SKM-1 (cell line): ENCODE measurements at regions not wholly inside any gene's neighbourhood (a gene's known extent, or its start where the extent isn't known, plus 50 kb on each side); places are given as distances from the start of the nearest gene placed in this dataset.

Source experiments
- DNase-seq: peaks from one replicate; lab custom pipeline; 2025; ENCODE audit not compliant: unreplicated experiment; lab: John Stamatoyannopoulos, UW

DNA sequence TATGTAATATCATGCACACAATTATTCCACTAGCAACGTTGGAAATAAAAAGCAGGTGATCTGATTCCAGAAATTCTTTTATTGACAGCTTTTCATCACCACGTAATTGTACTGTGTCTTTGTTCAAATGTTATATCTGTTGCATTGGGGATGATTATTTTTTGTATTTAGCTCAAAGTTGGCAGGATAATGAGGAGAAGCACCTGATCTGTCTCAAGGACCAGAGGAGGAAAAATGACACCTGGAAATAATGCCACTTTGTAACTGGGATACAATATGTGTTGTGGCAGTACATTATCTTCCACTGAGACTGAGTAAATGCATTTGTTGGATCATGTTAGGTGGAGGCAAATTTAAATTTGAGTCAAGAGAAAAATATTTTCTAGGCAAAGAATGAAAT is 1298.8 kb upstream of the CDH6 start:
- DNase-seq, result no peak

DNA sequence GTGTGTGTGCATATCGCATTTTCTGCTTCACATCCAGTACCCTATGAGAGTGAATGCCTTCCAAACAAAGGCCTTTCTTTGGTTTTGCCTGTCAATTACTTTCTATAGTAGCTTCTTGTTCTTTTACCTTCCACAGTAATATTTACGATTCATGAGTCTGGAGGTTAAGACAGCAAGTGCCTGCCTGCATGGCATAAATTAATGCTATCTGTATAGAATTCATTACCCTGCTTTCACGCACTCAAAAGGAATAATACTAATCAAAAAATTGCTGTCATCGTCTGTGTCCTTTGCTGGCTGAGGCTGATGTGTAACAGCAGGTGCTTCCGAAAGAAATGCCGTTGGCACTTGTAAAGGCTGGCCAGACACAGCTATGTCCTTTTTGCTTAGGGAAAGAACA is 1304.4 kb upstream of the CDH6 start:
- no peak for DNase-seq

DNA sequence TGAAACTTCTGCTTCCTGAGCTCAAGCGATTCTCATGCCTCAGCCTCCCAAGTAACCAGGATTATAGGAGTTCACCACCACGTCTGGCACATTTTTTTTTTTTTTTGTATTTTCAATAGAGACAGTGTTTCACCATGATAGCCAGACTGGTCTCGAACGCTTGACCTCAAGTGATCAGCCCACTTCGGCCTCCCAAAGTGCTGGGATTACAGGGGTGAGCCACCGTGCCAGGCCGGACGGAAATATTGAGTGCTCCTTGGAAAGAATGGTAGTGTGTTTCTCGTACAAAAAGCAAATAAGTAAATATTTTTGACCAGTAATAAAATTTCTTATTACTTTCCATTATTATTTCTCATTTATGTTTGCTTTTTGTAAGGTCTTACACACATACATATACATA is 1307.9 kb upstream of the CDH6 start:
- DNase-seq, result no peak

DNA sequence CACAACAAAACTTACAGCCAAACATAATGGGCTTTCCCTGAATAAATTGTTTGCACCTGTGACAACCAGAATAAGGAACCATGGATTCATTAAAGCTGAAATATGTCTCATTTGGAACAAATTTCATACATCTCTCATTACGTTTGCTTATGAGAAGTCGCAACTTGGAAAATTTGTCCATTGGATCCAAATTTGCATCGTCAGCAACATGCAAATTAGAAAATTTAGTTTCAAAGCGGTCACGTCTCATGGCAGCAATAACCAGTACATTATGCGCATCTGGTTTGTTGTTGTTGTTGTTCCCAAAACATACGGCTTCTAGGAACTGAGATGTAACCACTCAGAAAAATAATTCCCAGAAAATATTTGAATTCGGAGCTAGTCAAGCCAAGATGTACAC is 1311.5 kb upstream of the CDH6 start:
- DNase-seq, result no peak

DNA sequence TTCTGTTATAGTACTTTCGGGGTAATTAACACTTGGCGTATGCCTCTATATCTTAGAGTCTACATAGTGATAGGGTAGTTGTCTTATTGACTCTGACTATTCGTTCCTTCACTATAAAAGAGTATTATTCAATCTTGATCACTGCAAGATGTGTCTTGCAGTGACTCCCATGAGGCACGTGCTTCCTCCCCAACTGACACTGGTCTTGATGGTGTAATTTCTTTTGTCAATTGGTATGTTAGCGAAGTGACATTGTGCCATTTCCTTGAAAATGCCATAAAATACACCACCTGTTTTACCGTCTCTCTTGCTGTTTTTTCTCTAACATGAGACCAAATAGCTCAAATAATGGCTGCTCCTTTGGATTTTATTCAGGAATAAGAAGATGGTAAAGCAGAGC is 1314.1 kb upstream of the CDH6 start:
- no peak for DNase-seq

DNA sequence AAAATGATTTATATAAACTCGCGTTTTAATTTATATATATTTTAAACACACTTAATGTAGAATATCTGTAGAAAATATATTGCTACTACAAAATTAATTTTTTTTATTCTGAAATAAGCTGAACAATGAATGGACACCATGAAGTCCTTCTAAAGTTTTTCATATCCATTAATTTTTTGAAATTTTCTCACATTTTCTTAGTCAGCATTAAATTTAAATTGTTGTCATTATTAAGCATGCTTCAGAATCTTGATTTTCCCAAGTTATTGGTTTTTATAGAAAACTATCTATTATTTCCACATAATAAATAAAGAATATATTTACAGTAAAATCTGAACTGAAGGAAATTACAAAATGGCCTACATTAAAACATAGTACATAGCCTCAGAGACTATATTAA is 1314.9 kb upstream of the CDH6 start:
- no peak for DNase-seq

DNA sequence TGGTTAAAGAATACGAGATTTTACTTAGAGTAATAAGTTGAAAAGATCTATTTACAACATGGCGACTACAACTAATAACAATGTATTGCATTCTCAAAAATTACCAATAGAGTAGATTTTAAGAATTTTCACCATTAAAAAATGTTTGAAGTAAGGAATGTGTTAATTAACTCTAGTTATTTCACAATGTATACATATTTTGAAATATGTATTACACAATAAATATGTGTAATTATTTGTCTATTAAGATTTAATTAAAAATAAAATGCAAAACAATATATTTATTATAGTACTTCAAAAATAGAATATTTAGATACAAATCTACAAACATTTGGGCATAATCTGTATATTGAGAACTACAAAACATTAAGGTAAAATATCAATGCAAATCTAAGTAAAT is 1326.3 kb upstream of the CDH6 start:
- DNase-seq, result no peak

DNA sequence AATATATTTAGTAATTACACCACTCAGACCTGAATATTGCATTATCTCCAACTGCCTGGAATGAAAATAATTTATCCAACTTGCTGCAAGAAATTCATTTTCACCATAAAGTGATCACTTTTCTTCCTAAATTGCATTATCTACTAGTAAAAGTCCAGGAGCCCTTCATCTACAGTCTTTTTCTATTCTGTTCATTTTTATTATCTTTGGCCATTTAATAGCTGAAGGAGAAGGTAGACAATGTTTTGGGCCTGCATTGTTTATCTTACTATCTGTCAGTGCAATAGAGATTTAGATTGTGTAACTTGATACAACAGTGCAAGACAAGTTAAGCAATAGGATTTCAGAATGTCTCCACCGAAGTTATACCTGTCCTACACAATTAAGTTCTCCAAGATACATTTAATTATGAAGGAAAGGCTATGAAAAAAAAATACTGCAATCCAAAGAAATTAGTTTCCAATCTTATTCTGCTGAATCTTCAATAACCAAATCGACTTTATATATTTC is 1339.7 kb upstream of the CDH6 start:
- no peak for DNase-seq

DNA sequence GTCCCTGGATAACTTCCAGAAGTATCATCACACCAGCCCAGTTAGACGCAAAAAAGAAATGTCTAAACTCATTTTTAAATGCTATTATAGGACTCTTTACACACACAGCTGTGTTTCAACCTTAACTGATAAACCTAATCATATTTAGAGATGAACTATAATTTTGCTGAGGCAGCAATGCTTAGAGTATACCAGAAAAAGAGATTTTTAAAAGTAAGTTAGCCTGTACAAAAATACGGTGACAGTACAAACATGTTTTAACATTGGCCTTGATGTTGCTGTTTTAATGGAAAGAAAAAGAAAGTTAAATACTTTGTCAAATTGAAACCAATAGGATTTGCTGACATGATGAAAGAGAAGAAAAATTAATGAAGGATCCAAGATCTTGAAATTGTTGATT is 1341.2 kb upstream of the CDH6 start:
- DNase-seq, result no peak

DNA sequence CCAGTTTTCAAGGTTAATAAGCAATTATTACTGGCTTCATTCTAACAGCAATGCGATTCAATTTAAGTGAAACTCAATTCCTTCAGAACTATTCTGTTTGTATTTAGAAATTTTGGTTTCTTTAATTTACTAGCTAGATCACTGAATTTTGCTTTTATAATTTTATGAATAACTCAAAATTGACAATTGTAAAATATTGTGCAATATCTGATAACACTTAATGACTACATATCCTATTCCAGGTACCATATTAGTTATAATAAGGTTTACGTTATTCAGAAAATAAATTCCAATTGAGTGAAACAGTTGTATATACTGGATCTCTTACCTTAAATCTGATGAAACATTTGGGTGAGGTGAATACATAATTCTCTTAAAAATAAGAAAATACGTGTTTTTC is 1348.3 kb upstream of the CDH6 start:
- no peak for DNase-seq

DNA sequence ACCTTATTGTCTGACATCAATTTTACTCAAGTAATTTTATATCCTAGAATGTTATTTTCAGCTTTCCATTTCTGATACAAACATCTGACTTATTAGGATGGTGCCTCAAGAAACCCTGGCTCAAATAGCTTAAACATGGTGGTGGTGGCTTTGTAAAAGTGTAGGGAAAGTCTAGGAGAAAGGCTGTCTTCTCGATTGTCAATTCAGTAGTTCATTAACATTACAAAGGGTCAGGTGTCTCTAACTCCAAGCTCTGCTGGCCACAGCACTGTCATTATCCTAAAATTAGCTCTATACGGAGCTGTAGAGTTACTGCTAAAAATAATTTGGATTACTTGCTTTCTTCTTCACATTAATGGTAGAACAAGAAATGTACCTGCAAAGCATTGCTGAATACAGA is 1360.1 kb upstream of the CDH6 start:
- DNase-seq, result no peak

DNA sequence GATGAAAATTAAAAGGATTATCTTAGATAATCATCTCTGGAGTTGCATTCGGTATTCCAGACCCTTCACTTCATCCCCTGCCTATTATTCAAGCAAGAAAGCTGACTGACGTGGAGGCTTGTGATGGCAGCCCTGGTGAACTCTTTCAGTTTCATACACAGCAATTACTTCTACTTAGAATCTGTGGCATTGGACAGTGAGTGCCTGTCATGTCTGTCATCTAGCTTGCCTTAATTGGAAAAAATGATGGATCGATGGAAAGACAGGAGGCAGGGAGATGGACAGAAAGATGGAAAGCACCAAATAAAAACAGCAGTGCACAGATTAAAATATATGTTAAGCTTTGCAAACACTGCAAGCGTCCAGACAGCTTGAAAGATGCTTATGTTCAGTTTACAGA is 1371.0 kb upstream of the CDH6 start:
- no peak for DNase-seq

DNA sequence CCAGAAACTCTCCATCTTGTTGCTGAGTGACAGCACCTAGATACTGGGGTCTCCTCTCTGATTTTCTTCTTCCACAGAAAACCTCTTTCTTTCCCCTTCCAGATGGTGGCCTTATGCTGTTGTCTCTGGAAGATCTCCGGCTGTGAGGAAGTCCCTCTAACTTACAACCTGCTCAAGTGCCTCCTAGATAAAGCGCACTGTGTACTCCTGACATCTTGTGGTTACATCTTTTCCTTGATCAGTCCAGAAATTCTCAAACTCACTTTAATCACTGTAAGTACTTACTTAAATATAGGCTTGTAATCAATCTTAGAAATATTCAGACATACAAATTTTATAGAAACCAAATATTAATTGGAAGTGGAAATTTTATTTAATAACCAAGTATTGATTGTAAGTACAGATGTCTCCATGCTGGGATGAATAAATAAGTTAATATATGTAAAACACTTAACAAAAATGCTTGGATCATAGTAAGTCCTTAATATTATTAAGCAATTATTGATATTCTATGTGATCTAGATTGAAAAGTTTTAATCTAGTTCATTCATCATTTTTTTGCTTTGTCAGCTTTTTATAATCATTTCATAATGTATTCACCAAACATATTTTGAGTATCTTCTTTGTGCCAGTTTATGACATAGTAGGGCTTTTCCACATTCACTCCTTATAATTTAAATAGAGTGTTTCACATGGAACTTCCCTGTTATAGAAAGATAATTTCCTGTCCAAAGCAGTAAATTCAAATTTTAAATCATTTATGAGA is 1381.4 kb upstream of the CDH6 start:
- no peak for DNase-seq

DNA sequence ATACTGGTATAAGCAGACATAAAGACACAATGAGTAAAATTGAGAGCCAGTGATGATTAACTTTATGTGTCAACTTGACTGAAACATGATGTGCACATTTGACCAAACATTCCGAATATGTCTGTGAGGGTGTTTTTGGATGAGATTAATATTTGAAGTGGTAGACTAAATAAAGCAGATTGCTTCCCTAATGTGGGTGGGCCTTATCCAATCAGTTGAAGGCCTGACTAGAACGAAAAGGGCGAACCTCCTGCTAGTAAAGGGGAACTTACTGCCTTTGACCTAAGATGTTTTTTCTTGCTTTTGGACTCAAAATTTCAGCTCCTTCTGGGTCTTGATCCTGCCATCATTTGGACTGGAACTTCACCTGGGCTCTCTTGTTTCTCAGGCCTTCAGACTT is 1387.7 kb upstream of the CDH6 start:
- no peak for DNase-seq

DNA sequence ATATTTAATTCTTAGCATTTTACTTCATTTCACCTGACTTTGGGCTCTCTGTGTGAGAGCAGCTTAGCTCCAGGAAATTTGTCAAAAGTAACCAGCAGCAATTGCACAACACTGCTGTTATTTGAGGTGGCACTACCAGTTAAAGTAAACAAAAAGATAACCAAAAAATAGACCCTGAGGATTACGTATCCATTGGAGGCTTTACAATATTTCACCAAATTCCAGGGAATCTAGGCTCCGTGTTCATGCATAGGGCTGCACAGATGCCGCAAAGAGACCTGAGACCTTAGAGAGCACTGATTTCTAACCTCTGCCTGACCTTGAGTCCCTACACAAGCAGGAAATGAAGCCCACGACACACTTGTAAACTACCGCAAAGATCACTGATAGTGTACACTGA is 1392.7 kb upstream of the CDH6 start:
- DNase-seq, result no peak

DNA sequence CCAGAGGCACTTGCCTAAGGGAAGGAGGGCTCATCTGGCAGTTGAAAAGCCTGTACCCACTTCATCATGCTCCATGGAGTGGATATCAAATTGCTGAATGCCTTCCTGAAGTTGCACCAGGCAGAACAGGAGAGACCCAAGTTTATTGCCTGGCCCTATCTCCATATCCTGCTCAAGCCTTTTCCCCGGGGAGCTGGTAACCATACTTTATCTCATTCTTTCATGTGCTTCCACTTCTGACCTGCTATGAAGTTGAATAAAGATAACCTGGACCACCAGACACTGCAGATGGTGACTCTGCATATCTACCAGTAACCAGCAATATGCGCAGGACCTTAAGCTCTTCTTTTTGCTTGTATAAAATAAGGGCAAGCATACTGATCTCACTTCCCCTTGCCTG is 1397.5 kb upstream of the CDH6 start:
- no peak for DNase-seq

DNA sequence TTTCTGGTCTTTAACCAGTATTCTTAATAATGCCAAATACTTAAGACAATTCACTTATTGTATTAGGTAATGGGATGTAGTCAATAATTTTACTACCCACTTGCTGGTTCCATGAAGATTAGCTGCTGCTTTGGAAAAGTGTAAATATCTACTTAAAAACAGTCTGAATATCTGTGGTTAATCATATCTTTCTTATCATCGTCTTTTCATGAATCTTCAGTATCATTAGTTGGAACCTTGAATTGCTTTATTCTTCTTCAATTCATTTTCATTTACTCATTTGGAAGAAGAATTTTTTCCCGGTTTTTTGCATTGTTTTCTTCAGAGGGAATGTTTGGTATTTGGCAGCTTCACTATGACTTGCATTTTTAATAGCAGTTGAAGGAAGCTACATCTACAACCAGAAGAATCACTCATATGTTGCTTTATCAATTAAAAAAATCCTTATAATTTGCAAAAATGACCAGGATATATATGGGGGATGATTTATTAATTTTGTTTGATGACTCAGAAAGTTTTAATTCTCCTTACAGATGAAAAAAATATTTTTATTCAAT is 1398.3 kb upstream of the CDH6 start:
- no peak for DNase-seq

DNA sequence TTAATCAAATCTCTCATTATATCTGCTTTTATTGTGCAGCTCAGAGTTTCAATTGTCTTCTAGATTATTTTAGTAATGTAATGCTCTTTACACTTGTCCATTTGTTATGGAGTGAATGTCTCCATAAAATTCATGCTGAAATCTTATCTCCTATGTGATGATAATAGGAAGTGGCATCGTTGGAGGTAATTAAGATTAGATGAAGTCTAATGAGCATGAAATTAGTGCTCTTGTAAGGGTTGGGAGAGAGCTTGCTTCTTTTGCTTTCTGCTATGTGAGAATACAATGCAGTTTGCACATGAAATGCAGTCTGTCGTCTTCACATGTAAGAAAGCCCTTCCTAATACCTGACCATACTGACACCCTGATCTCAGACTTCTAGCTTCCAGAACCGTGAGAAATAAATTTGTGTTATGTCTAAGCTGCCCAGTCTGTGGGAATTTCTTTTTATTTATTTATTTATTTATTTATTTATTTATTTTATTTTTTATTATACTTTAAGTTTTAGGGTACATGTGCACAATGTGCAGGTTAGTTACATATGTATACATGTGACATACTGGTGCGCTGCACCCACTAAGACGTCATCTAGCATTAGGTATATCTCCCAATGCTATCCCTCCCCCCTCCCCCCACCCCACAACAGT is 1399.2 kb upstream of the CDH6 start:
- DNase-seq, result no peak

DNA sequence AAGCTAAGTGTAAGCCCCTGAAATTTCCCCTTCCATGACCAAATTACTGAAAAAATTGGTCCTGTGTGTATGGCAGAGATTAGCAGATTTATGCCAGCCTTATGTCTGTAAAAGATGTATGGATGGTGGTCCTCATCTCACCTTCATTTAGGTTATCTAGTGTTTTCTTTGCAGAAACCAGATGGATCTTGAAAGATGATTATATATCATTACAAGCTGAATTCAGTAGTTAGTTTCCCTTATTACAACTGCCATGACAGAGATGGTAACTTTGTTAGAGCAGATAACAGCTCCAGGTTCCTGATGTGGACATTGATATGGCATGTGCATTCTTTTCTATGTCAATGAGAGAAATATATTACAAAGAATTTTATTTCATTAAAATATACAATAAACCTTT is 1403.2 kb upstream of the CDH6 start:
- no peak for DNase-seq

DNA sequence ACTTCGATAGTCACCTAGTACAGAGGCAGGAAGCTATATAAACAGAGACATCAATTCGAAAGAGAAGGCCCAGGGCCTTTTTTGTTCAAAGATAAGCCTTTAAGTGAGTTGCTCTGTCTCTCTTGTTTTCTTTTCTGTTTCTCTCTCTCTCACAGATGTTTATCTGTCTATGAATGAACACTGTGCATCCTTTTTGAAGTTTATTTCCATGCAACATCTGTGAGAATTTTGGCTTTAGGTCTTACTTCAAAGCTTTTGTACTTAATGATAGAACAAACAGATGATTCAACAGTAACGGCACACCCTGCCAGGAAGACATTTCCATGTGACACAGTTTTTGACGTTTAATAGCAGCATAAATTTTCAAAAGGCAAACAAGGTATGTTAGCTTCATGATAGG is 1413.1 kb upstream of the CDH6 start:
- DNase-seq, result no peak

DNA sequence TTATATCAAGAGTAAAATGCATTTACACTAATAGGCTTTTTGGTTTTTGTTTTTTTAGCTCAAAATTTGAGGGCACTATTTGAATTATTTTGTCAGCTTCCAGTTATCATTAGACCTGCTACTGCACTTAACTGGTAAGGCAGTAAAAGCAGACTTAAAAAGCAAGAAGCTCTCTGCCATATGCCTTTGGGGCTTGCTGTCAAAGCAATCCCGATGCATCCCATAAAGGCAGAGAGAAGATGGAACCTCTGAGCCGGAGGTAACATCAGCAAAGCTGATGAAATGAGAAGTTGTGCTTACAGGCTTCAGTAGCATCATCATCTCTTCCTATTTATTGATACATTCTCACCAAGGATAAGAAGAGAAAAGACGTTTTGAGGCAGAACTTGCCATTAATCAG is 1414.3 kb upstream of the CDH6 start:
- DNase-seq, result no peak

DNA sequence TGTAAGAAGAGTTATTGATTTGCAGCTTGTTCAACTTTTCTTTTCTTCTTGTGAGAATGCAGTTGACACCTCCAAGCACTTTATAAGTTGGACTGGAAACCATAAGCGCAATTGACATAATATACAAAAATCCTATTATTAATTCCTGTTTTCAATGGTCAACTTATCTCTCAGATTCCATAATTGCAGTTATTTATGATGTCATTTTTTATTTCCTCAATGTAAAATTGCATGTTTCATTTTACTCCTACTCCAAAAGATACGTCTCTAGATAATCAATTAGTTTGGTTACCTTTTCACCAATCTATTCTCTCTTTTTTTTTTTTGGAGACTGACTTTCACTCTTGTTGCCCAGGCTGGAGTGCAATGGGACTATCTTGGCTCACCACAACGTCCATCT is 1416.1 kb upstream of the CDH6 start:
- no peak for DNase-seq

DNA sequence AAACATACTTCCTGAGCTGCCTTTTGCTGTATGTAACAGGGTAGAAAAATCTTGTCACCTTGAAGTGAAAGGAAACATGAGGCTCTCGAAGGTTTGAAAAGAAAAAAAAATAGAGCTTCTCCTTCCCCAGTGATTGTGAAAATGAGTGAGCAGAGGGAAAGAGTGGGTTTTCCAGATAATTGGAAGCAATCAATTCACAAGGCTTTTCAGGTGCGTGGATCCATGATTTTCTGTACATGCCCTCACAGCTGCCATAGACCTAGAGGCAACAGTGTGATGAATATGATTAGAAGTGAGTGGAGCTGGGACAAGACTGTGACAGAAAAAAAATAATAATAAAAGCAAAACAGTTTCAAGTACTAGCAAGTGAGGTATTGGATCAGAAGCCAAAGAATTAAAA is 1422.5 kb upstream of the CDH6 start:
- no peak for DNase-seq
